GM12874 (cell line): ENCODE measurements at regions not wholly inside any gene's neighbourhood (a gene's known extent, or its start where the extent isn't known, plus 50 kb on each side); places are given as distances from the start of the nearest gene placed in this dataset.

Experiments
- TF ChIP-seq, protein P1 (sequence below): IDR thresholded peaks from 2 replicates; pipeline ENCODE4 v1.5.1; 2011; ENCODE audit warnings: low read depth, mild to moderate bottlenecking, control low read depth, low read length, moderate library complexity; ENCODE audit not compliant: insufficient read depth

- TF ChIP-seq, protein P1, sequence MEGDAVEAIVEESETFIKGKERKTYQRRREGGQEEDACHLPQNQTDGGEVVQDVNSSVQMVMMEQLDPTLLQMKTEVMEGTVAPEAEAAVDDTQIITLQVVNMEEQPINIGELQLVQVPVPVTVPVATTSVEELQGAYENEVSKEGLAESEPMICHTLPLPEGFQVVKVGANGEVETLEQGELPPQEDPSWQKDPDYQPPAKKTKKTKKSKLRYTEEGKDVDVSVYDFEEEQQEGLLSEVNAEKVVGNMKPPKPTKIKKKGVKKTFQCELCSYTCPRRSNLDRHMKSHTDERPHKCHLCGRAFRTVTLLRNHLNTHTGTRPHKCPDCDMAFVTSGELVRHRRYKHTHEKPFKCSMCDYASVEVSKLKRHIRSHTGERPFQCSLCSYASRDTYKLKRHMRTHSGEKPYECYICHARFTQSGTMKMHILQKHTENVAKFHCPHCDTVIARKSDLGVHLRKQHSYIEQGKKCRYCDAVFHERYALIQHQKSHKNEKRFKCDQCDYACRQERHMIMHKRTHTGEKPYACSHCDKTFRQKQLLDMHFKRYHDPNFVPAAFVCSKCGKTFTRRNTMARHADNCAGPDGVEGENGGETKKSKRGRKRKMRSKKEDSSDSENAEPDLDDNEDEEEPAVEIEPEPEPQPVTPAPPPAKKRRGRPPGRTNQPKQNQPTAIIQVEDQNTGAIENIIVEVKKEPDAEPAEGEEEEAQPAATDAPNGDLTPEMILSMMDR = no peak
Observed at GRCh38 chr22:48574776-48575617, 1252.7 kb downstream of the BRD1 start.

- TF ChIP-seq, protein P1 = no peak
Observed at GRCh38 chr22:48573766-48574165, 1253.9 kb downstream of the BRD1 start.

DNA sequence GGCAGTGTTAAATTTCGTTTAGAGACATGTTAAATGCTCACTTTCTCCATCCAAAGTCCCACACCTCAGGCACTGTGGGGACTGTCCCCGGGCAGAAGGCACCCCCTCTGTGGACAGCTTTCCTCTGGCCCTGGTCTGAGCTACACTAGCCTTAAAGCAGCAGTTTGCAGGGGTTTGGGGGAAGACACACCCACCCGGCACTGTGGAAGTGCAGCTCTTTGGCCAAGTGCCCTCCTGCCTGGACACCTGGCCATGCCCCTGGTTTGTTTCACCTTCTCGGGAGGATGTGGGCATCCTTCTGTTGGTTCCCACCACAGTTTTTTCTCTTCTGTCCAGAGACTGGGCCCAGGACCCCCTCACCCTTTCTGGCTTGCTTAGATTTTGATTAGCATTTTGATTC is 1254.7 kb downstream of the BRD1 start:
- TF ChIP-seq, protein P1 = no peak

DNA sequence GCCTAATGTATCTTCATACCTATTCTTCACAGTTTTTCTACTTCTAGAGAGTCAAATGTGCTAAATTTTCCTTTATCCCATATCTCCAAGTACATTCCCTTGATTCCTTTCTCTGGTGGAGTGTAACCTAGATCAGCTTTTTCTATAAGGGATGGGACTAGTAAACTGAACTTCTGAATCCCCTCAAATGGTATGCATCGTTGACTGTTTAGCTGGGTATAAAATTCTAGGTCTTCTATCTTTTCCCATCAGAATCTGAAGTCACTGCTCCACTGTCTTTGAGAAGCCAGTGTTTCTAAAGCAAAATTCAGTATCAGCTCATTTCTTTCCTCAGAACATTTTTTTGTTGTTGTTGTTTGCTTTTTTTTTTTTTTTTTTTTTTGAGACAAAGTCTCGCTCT is 1256.8 kb downstream of the BRD1 start:
- TF ChIP-seq, protein P1 = no peak

- TF ChIP-seq, protein P1 = no peak
Observed at GRCh38 chr22:48569476-48570233, 1258.0 kb downstream of the BRD1 start.

GRCh38 chr22:48568736-48569330 is 1258.8 kb downstream of the BRD1 start:
- TF ChIP-seq, protein P1 = no peak
